A549 (cell line): ENCODE measurements at regions not wholly inside any gene's neighbourhood (a gene's known extent, or its start where the extent isn't known, plus 50 kb on each side); places are given as distances from the start of the nearest gene placed in this dataset.

ENCODE experiments used
- ATAC-seq, 2 experiments: fragments of 200-7000 bp in 1 of 2; fragments of >200 bp in 1 of 2; cut with Nextera tagmentation in 1 of 2; cut with Tn5 transposase in 1 of 2; 3 replicates each; pipeline versions ENCODE4 v1.8.0 to v1.9.1; 2018 to 2020; ENCODE audit warnings: mild to moderate bottlenecking in 1 of 2, moderate library complexity in 1 of 2
- CTCF ChIA-PET: fragments of 300-600 bp; sonication (Branson Sonifier 250); formaldehyde crosslinking; extraction: SDS; loops from one replicate; lab custom pipeline; 2021; ENCODE audit warnings: antibody characterized with exemption, inconsistent platforms; lab: Yijun Ruan, JAX
- POLR2A ChIA-PET: fragments of 350-600 bp; formaldehyde crosslinking; extraction: SDS; loops from one replicate; lab custom pipeline; 2021; ENCODE audit warnings: antibody characterized with exemption, inconsistent platforms; lab: Yijun Ruan, JAX
- DNase-seq, 2 experiments: peaks; one replicate each; pipeline versions ENCODE4 v3.0.0 to v3.0.0-alpha.2; 2011 to 2016; ENCODE audit warnings: low read depth in 1 of 2, low spot score in 1 of 2
- FAIRE-seq: peaks from 2 replicates; lab custom pipeline; 2011; peaks lifted over from hg19 to GRCh38; lab: Jason Lieb, UNC
- H3K27ac ChIP-seq, 2 experiments: fragments of >200 bp; sonication (Bioruptor Twin); formaldehyde crosslinking; 3 replicates each; pipeline ENCODE4 v1.5.1; 2016 to 2017
- H3K4me1 ChIP-seq: fragments of >200 bp; sonication (Bioruptor Twin); formaldehyde crosslinking; 3 replicates; pipeline ENCODE4 v1.6.1; 2016
- H3K4me2 ChIP-seq: fragments of >200 bp; sonication (Bioruptor Twin); formaldehyde crosslinking; 3 replicates; pipeline ENCODE4 v1.6.1; 2016
- H3K4me3 ChIP-seq: fragments of >200 bp; sonication (Bioruptor Twin); formaldehyde crosslinking; 3 replicates; pipeline ENCODE4 v1.5.1; 2016
- H3K9me3 ChIP-seq: fragments of >200 bp; sonication (Bioruptor Twin); formaldehyde crosslinking; 3 replicates; pipeline ENCODE4 v1.6.1; 2016
- BHLHE40 ChIP-seq: IDR thresholded peaks from 2 replicates; pipeline ENCODE4 v1.6.1; 2012; ENCODE audit warnings: low read depth, low read length, inconsistent platforms
- CEBPB ChIP-seq, 2 experiments: fragments of >200 bp in 1 of 2; sonication (Bioruptor Twin) in 1 of 2; formaldehyde crosslinking in 1 of 2; IDR thresholded peaks; 2 replicates each; pipeline ENCODE4 v1.6.1; 2012 to 2016
- EHMT2 ChIP-seq: fragments of 200-600 bp; sonication (generic); IDR thresholded peaks from 2 replicates; pipeline ENCODE4 v1.6.1; 2016; ENCODE audit warnings: antibody characterized with exemption, low read depth, mild to moderate bottlenecking, moderate library complexity
- ESRRA ChIP-seq: fragments of 150-350 bp; IDR thresholded peaks from 2 replicates; pipeline ENCODE4 v1.6.1; 2014; ENCODE audit warnings: mild to moderate bottlenecking, low read length, borderline replicate concordance
- FOSB ChIP-seq: fragments of 250-450 bp; sonication (Bioruptor Pico); IDR thresholded peaks from 2 replicates; pipeline ENCODE4 v1.5.0; 2020; ENCODE audit warnings: mild to moderate bottlenecking, moderate library complexity
- GATA3 ChIP-seq: IDR thresholded peaks from 2 replicates; pipeline ENCODE4 v1.6.1; 2012; ENCODE audit warnings: borderline replicate concordance
- HOXA7 ChIP-seq: fragments of 250-450 bp; sonication (Bioruptor Pico); IDR thresholded peaks from 2 replicates; pipeline ENCODE4 v1.5.0; 2020; ENCODE audit warnings: mild to moderate bottlenecking, moderate library complexity
- HOXB13 ChIP-seq: fragments of 250-450 bp; sonication (Bioruptor Pico); IDR thresholded peaks from 2 replicates; pipeline ENCODE4 v1.5.0; 2020; ENCODE audit warnings: low read depth, mild to moderate bottlenecking, moderate library complexity
- HOXB5 ChIP-seq: fragments of 250-450 bp; sonication (Bioruptor Pico); IDR thresholded peaks from 2 replicates; pipeline ENCODE4 v1.5.0; 2020; ENCODE audit warnings: mild to moderate bottlenecking, moderate library complexity
- JUN ChIP-seq, 2 experiments: fragments of >200 bp; sonication (Bioruptor Twin); formaldehyde crosslinking; IDR thresholded peaks; 2 replicates in 1 of 2; 3 replicates in 1 of 2; pipeline ENCODE4 v1.6.1; 2016 to 2017
- JUNB ChIP-seq: fragments of >200 bp; sonication (Bioruptor Twin); formaldehyde crosslinking; IDR thresholded peaks from 2 replicates; pipeline ENCODE4 v1.6.1; 2016
- NFE2L2 ChIP-seq: fragments of 150-350 bp; conservative IDR thresholded peaks from 2 replicates; pipeline ENCODE4 v1.6.1; 2014; ENCODE audit warnings: low read length
- NPAS2 ChIP-seq: fragments of 250-450 bp; sonication (Bioruptor Pico); IDR thresholded peaks from 2 replicates; pipeline ENCODE4 v1.8.0; 2022; ENCODE audit warnings: mild to moderate bottlenecking, moderate library complexity, borderline replicate concordance
- RCOR1 ChIP-seq: fragments of 150-350 bp; IDR thresholded peaks from 2 replicates; pipeline ENCODE4 v1.6.1; 2014; ENCODE audit warnings: antibody characterized with exemption, low read length, low read depth
- RNF2 ChIP-seq: fragments of 200-600 bp; sonication (generic); IDR thresholded peaks from 2 replicates; pipeline ENCODE4 v1.6.1; 2016; ENCODE audit warnings: low read depth, mild to moderate bottlenecking, antibody characterized with exemption, moderate library complexity, borderline replicate concordance
- TFCP2L1 ChIP-seq: fragments of 250-450 bp; sonication (Bioruptor Pico); IDR thresholded peaks from 2 replicates; pipeline ENCODE4 v1.5.0; 2021; ENCODE audit warnings: mild to moderate bottlenecking
- TP53 ChIP-seq: fragments of 250-450 bp; sonication (Bioruptor Pico); IDR thresholded peaks from 2 replicates; pipeline ENCODE4 v1.5.0; 2021; ENCODE audit warnings: mild to moderate bottlenecking, moderate library complexity
- ZC3H11A ChIP-seq: fragments of 450-650 bp; IDR thresholded peaks from 2 replicates; pipeline ENCODE4 v1.6.1; 2014; ENCODE audit warnings: antibody characterized with exemption, mild to moderate bottlenecking
- ZSCAN20 ChIP-seq: fragments of 250-450 bp; sonication (Bioruptor Pico); IDR thresholded peaks from 2 replicates; pipeline ENCODE4 v1.8.0; 2022; ENCODE audit warnings: mild to moderate bottlenecking, moderate library complexity
- WGBS: methylation state at CpG from one replicate; pipeline ENCODE4 v1.1.6; 2017; ENCODE audit errors: missing lambda C conversion rate; 5-methylcytosine and 5-hydroxymethylcytosine counted together
- TF ChIP-seq, protein P1 (sequence below): fragments of 200-600 bp; sonication (generic); IDR thresholded peaks from 2 replicates; pipeline ENCODE4 v1.6.1; 2016; ENCODE audit warnings: antibody characterized with exemption, mild to moderate bottlenecking, moderate library complexity
- TF ChIP-seq, protein P2 (sequence below): fragments of 250-450 bp; sonication (Bioruptor Pico); IDR thresholded peaks from 2 replicates; pipeline ENCODE4 v1.5.0; 2021; ENCODE audit warnings: mild to moderate bottlenecking, moderate library complexity, borderline replicate concordance
- TF ChIP-seq, protein P3 (sequence below): fragments of >200 bp; sonication (Bioruptor Twin); formaldehyde crosslinking; IDR thresholded peaks from 3 replicates; pipeline ENCODE4 v1.6.1; 2016
- TF ChIP-seq, protein P4 (sequence below): fragments of >200 bp; sonication (Bioruptor Twin); formaldehyde crosslinking; IDR thresholded peaks from 2 replicates; pipeline ENCODE4 v1.6.1; 2016
- TF ChIP-seq, protein P5 (sequence below): fragments of 150-350 bp; IDR thresholded peaks from 2 replicates; pipeline ENCODE4 v1.6.1; 2014; ENCODE audit warnings: low read depth, mild to moderate bottlenecking, low read length

DNA sequence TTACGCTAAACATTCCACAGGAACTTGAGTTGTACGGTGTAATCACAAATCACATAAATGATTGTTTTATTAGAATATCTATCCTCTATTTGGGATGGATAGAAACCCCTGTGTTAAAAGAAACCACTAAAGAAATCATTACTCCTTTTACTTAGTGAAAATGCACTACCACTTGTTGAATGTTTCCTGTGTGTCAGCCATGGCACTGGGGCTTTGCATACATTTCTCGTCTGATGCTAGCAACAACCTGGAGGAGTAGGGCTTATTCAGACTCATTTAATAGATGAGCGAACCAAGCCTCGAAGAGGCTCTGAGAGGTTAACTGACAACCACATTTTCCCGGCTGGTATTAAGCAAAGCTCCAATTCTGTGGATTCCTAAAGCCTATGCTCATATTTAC, 60.5 kb upstream of the PELI1 start:
- Histone ChIP-seq H3K9me3 (no peaks in the 10 kb centered on the region), H3K27ac (no peak overlapping the region), H3K4me3 (no peak overlapping the region), H3K4me1 (no peaks in the 10 kb centered on the region), H3K4me2 (no peak overlapping the region)
- DNase-seq (no peak), ATAC-seq (no peak), FAIRE-seq (no peak)
- POLR2A ChIA-PET: no interaction called here
- WGBS: 89% methylated on average over 6 of the region's 6 CpGs
- TF ChIP-seq, protein P1, sequence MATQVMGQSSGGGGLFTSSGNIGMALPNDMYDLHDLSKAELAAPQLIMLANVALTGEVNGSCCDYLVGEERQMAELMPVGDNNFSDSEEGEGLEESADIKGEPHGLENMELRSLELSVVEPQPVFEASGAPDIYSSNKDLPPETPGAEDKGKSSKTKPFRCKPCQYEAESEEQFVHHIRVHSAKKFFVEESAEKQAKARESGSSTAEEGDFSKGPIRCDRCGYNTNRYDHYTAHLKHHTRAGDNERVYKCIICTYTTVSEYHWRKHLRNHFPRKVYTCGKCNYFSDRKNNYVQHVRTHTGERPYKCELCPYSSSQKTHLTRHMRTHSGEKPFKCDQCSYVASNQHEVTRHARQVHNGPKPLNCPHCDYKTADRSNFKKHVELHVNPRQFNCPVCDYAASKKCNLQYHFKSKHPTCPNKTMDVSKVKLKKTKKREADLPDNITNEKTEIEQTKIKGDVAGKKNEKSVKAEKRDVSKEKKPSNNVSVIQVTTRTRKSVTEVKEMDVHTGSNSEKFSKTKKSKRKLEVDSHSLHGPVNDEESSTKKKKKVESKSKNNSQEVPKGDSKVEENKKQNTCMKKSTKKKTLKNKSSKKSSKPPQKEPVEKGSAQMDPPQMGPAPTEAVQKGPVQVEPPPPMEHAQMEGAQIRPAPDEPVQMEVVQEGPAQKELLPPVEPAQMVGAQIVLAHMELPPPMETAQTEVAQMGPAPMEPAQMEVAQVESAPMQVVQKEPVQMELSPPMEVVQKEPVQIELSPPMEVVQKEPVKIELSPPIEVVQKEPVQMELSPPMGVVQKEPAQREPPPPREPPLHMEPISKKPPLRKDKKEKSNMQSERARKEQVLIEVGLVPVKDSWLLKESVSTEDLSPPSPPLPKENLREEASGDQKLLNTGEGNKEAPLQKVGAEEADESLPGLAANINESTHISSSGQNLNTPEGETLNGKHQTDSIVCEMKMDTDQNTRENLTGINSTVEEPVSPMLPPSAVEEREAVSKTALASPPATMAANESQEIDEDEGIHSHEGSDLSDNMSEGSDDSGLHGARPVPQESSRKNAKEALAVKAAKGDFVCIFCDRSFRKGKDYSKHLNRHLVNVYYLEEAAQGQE: no peak
- TF ChIP-seq EHMT2 (no peak), TFCP2L1 (no peak), RCOR1 (no peak), TP53 (CRISPR knock-in tag) (no peak), HOXA7 (CRISPR knock-in tag) (no peak), FOSB (CRISPR knock-in tag) (no peak), NPAS2 (CRISPR knock-in tag) (no peak), HOXB5 (no peak), ZC3H11A (no peak)
- TF ChIP-seq, protein P2, sequence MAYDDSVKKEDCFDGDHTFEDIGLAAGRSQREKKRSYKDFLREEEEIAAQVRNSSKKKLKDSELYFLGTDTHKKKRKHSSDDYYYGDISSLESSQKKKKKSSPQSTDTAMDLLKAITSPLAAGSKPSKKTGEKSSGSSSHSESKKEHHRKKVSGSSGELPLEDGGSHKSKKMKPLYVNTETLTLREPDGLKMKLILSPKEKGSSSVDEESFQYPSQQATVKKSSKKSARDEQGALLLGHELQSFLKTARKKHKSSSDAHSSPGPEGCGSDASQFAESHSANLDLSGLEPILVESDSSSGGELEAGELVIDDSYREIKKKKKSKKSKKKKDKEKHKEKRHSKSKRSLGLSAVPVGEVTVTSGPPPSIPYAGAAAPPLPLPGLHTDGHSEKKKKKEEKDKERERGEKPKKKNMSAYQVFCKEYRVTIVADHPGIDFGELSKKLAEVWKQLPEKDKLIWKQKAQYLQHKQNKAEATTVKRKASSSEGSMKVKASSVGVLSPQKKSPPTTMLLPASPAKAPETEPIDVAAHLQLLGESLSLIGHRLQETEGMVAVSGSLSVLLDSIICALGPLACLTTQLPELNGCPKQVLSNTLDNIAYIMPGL (CRISPR knock-in tag): no peak
- TF ChIP-seq, protein P3, sequence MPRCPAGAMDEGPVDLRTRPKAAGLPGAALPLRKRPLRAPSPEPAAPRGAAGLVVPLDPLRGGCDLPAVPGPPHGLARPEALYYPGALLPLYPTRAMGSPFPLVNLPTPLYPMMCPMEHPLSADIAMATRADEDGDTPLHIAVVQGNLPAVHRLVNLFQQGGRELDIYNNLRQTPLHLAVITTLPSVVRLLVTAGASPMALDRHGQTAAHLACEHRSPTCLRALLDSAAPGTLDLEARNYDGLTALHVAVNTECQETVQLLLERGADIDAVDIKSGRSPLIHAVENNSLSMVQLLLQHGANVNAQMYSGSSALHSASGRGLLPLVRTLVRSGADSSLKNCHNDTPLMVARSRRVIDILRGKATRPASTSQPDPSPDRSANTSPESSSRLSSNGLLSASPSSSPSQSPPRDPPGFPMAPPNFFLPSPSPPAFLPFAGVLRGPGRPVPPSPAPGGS: no peak
- TF ChIP-seq, protein P4, sequence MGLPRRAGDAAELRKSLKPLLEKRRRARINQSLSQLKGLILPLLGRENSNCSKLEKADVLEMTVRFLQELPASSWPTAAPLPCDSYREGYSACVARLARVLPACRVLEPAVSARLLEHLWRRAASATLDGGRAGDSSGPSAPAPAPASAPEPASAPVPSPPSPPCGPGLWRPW: no peak
- CTCF ChIA-PET: interaction anchor here (0.8 to 1.4 kb wide), 2 partner anchors 13 to 21 kb away, joined by 3 read pairs; no protein-coding TSS in a partner anchor

DNA sequence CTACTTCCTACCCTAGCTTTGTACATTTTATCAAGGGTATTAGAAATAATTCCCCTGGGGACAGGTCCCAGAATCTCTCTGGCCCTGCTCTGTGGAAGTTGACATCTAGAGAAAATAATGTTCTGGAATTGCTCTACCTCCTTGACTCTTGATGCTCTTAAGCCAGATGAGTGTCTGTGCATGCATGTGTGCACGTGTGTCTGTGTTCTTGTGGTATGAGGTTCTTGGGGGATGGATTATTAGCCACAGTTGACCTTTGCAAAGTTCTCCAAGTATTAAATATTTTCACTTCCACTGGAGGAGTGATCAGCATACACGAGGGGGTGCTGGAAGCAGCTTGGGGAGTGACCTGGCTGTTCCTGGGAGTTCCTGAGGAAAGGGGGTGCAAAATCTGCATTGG, 61.2 kb upstream of the PELI1 start:
- no peak for FAIRE-seq
- DNase-seq: no peak
- H3K27ac ChIP-seq: no peak overlapping the region
- ATAC-seq: no peak
- H3K4me1 ChIP-seq: no peaks in the 10 kb centered on the region
- no peaks in the 10 kb centered on the region for H3K9me3 ChIP-seq
- WGBS: 29% methylated on average over 2 of the region's 2 CpGs
- H3K4me2 ChIP-seq: no peak overlapping the region
- H3K4me3 ChIP-seq: no peak overlapping the region
- ChIA-PET POLR2A (no interaction called here), CTCF (interaction anchor here (1.0 to 1.4 kb wide), 2 partner anchors 21 to 282 kb away, joined by 3 read pairs; no protein-coding TSS in a partner anchor)
- TF ChIP-seq RNF2 (no peak), ESRRA (no peak), JUNB (no peak), NPAS2 (CRISPR knock-in tag) (no peak), HOXB13 (CRISPR knock-in tag) (no peak), CEBPB (IDR thresholded peaks at IDR 0.05) (no peak), BHLHE40 (no peak), NFE2L2 (no peak), ZSCAN20 (CRISPR knock-in tag) (no peak), JUN (IDR thresholded peaks at IDR 0.05) (no peak), GATA3 (no peak)
- TF ChIP-seq, protein P5, sequence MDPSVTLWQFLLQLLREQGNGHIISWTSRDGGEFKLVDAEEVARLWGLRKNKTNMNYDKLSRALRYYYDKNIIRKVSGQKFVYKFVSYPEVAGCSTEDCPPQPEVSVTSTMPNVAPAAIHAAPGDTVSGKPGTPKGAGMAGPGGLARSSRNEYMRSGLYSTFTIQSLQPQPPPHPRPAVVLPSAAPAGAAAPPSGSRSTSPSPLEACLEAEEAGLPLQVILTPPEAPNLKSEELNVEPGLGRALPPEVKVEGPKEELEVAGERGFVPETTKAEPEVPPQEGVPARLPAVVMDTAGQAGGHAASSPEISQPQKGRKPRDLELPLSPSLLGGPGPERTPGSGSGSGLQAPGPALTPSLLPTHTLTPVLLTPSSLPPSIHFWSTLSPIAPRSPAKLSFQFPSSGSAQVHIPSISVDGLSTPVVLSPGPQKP: no peak
- TF ChIP-seq, protein P1: no peak
- TF ChIP-seq, protein P2 (CRISPR knock-in tag): no peak
